SKM-1 (cell line): ENCODE measurements at regions not wholly inside any gene's neighbourhood (a gene's known extent, or its start where the extent isn't known, plus 50 kb on each side); places are given as distances from the start of the nearest gene placed in this dataset.

Experiments
- DNase-seq: peaks from one replicate; lab custom pipeline; 2025; ENCODE audit not compliant: unreplicated experiment; lab: John Stamatoyannopoulos, UW

DNA sequence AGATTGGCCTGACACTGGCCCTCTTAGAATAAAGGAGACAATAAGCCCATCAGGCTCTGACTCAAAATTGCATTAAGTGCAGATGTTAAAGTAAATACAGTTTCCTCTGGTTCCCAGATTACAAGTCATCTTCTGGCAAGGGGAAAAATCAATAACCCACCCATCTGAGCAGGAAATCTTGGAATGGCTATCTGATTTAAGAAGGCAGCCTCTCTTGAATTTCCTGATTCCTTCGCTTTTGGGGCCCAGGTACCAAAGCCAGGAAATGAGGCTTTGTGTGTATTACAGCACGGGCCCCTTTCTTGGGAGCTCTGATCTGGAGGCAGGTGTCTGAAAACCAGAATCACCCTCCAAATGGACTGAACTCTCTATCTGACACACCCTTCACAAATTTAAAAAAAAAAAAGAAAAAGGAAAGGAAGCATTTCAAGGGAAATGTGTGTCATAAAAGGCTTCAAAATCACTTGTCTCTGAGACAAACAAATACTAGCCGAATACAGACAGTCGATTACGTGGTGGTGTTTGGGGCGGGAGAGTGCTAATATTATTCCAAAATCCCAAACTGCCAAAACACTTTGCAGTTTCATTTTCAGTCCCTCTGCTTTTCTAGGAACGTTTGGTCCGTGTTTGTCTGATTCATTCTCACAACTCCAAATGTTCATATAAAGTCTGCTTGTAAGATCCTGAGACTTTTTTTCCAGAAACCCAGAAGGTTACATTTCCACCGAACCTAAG lies 240.9 kb upstream of the CAMK1G start:
- no peak for DNase-seq

DNA sequence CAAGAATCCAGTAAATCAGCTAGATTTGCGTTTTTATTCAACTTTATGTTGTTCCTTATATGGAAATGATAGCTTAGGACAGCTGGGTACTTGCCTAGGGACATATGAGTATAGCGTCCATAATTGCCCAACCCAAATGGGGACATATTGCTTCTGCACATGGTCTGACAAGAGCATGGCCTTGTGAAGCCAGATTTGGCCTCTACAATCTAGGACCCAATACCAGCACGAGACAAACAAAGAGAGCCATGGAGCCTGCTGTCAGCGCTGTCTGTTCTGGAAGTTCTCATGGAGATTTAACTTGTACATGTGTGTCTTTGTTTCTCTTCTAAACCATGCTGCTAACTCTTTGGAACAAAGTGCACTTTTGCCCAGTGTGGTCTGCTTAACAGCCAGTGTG lies 240.0 kb upstream of the CAMK1G start:
- no peak for DNase-seq

DNA sequence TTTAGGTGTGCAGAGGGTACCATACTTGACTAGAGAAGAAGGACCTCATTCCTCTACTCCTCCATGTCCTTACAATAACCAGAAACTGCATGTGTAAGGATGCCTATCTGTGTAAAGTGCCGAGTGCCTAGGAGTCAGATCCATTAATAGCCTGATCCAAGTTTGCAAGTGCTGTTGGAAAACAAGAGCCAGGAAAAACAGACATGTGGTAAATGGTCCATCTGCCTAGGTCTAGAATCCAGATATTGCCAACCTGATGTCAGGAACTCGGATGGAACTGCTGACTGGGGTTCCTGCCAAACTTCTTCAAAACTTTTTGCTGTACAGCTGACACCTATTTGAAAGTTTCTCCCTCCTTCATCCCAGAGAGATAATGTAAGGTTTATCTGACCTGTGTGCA lies 239.4 kb upstream of the CAMK1G start:
- DNase-seq, result no peak

DNA sequence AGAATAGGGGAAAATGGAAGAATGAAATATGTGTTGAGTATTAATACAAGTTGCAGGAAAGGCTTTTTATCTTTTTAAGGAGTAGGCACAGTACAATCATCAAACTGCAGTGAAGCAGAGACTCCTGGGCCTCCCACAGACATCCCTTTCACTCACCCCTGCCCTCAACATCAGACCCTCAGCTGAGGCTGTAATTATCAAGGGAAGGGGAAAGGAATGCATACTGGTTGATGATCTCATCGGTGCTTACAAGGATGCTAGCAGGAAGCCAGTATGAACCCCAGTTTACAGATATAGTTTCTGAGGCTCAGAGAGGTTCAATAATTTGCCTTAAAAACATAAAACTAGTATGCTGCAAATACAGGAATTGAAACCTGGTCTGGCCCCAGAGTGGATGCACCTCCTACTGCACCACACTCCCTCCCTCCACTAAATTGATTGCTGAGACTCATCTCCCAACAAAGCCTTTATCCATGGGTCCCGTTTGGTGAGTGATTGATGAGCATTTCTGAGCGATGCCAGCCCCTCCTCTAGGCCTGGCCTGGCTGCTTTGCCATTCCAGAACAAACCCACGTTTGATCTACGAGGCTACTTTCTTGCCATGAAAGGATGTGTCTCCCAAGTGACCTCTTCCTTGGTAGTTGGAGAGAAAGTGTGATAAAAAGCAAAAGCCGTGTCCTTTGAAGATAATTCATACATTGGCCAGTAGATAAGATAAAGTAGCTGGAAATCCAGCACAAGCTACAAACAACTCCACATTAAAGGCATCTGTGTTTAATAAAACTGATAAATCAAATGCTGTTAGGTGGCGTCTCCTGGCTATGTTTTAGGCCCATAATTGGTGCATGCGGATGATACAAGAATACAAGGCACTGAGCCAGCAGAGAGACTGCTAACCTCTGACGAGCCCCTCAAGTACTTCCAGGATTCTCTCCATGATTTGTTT lies 233.9 kb upstream of the CAMK1G start:
- DNase-seq, result no peak

DNA sequence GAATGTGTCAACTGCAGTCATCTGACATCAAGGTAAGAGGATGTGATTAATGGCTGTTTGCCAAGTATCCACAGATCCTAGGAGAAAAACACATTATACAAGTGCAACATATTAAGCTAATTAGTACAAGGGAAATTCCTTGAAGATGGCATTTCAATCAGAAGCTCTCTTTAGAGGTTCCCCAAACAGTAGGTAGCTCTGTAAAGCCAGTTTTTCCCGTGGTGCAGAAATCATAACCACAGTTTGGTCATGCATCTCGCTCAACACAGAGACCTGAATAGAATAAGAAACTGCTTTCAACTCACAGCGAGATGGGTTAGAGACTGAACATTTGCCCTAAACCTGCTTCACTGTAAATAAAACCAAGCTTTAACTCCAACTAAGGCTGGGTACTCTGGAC lies 230.5 kb upstream of the CAMK1G start:
- no peak for DNase-seq

DNA sequence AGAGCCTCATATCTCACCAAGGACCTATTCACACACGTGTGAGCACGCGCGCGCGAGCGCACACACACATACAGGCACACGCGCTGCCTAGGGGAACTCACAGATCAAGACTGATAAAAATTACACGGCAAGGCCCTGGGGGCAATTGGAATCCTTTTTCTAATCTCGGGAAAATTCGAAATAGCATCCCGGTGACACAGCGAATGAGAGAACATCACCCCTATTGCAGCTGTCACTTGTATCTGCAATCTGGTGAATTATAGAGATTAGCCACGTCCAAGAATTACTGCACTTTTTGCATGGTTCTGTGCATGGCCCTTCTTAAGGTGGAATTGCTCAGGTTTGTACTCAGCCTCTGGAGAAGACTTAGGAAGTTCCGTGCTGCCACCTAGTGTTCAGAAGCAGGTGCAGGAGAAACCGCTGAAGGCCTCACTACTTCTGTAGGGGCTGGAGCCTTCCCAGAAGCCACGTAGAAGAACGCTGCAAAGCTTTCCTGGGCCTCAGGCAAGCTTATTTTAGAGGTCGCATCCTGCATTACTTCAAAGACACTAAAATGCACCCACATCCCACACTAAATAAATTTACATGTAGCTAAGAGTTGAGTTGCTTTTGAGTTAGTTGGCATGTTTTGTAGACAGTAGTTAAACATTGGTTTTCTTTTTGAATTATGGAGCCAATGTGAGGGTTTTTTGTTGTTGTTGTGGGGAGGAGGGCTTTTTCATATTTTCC lies 229.2 kb upstream of the CAMK1G start:
- DNase-seq, result peak; percentile 84

DNA sequence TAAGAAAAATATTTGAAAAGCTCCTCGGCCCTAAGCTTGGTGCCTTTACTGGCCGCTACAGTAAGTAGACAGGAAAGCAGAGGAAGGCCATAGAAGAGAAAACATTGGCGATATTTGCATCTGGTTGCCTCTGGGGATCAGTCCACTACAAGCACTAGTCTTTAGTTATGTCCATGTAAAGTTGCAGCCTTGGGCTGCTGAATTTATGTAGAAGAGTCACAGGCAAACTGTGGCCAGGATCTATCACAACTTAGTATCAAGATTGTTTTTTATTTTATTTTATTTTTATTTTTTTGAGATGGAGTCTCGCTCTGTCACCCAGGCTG lies 228.7 kb upstream of the CAMK1G start:
- no peak for DNase-seq

DNA sequence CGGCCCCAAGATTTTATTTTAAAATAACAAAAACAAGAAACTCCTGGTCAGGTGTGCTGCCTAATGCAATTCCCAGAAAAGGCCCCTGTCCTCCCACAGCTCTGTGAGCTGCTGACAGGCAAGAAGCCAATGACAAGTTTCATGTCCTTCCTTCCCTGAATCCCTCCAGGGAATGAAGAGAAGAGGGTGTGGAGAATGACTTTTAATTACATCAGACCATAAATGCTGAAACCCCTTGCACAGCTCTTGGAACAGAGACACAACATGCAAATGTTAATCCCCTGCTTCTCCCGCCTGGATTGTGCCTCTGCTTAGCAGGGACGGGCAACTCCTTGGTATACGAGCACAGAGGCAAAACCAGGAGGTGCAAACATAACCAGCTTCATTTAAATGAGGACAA lies 228.1 kb upstream of the CAMK1G start:
- DNase-seq, result no peak

DNA sequence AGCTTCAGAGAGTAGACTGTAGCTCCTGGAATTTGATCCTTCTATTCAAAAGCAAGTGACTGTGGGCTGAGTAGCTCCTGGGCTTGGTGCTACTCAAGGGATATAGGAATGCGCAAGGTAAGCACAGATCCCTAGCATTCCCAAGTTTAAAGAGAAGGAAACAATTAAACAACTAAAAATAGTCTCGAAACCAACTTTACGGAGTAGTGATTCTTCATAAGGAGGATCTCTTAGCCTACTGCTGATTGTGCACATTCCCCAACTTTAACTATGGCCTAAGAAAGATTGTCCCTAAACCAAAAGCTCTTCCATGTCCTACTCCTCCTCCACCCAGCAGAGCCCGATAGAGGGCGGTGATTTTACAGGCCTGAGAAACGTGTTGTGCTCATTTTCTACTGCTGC lies 226.5 kb upstream of the CAMK1G start:
- no peak for DNase-seq

DNA sequence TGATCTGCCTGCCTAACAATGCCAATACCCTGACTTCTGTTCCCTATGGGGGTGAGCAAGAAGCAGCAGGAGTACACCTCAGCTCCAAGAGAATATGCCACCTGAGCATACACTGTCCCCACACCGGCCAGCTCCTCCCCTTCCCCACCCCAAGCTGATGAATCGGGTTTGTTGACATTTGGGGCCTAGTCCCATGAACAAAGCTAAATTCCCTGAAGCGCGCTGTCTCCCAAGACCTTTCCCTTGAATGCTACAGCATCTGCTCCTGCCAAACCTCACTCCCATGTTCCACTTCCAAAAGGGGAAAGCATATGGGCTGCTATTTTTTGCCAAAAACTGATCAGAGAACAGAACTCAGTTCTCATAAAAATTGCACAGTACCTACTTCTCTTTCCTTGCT lies 220.4 kb upstream of the CAMK1G start:
- DNase-seq, result no peak

DNA sequence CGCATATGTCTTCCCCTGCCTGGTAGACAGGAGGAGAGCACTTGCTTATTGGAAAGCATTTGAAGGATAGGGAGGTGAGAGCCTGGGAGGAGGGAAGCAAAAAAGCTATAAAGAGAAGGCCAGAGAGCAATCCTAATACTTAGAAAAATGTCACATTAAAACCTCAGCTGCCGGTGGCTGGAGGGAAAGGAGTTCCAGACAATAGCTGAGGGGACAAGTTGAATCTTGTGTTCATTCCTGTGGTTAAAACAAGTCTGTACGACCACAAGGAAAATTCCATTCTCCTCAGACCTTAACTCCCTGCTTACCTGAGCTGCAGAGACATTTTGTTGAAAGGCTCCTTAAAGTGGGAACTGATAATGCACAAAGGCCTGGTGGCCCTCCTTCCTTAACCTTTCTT lies 218.8 kb upstream of the CAMK1G start:
- DNase-seq, result no peak

DNA sequence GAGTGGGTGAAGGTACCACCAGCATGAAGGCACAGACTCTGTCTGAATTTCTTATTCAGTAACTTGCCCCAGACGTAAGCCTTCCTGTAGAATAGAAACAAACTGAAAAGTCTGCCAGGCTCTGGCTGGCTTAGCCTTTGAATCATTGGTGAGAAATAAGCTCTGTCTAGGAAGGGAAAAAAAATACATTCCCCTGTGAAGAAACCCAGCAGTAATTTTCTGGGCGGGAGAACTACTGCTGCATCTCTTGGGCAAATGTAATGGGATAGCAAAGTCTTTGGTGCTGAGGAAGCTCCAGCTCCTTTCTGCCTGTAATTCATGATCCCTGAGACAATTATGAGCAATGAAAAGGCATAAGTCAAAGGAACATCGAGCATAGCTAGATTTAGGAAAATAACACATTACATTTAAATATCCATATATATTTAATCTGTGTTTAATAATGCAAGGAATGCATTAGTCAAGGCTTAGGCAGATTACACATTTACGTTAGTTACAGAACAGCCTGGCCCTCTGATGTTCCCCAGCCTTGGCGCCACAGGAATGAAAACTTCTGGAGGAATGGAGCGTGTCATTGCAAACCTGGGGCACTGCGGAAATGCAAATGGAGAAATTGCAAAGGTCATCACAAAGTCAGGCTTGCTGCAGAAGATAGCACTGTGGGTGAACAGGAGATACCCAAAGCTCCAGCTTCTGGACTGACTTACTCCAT lies 216.3 kb upstream of the CAMK1G start:
- DNase-seq, result no peak

DNA sequence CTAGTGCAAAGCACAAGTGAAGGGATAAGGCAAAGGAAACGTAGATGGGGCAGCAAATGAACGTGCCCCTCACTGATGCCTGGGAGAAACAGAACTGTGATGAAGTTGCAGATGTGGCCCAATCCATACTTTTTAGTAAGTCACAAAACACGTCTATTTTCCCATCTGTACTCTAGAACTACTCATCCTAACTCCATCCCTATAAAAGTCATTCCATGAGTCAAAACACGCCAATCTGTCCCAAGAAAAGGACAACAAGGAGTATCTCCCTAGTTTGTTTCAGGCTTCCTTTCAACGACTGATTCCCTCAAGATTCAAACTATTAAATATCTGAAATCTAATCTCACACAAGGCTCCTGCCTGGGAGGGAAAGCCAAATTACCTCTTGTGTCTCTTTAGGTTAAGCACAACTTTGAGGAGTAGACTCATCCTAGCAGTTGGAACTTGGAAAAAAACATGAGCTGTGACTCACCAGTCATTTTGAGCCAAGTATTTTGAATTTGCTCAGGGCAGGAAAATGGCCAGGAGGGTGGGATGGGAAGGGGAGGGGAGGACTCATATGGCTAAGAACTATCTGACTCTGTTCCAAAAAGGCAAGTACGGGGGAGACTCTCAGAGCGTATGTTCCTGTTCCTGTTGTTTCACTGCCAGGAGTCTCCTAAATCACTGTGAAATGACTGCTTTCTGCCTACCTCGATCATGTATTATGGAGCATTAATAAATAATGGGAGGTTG lies 214.5 kb upstream of the CAMK1G start:
- DNase-seq, result no peak

DNA sequence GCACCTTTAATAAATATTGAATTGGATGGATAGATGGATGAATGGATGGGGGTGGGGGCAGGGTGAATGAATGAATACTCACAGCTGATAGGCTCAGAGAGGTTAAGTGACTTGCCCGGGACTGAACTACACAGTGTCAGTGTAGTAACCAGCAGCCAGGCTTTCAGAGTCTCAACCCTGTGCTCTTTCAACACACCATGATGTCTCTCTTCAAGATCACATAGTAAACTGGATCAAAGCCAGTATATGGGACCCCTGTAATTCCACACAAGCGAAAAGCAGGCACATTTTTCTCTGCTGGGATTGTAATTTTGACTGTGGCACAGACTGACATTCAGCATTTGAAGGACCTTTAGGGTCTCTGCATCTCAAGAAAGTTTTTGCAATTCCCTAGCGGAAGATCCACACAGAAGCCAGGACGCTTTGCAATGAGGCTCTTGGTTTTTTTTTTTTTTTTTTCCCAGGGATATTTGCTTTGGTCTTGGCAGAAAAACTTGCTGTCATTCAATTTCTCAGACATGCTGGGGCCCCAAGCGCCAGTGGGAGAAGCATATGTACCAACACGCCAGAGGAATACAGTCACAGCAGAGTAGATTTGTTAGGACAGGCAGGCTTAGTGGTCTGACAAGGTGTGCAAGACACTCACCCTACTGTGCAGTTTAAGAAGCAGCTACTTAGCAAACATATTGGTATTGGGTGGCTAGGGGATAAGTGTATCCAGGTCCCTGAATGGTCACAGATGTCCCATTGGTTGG lies 213.1 kb upstream of the CAMK1G start:
- no peak for DNase-seq

DNA sequence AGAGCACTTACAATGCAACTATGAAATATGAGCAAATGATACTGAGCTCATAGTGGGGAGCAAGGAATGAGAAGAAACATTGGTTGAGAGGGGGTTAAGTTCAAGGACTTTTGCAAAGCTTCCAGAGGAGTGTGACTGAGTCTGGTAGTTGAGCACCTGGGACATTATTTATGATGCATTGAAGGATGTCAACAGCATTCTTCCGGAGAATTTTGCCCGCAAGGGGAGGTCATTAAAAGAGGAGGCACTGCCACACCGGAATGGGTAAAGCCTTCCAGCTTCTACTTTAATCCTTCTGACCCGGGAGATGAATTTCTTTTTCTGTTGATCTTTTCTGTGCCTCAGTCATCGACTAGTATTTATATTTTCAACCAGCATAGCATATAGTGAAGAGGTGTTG lies 208.4 kb upstream of the CAMK1G start:
- DNase-seq, result no peak

DNA sequence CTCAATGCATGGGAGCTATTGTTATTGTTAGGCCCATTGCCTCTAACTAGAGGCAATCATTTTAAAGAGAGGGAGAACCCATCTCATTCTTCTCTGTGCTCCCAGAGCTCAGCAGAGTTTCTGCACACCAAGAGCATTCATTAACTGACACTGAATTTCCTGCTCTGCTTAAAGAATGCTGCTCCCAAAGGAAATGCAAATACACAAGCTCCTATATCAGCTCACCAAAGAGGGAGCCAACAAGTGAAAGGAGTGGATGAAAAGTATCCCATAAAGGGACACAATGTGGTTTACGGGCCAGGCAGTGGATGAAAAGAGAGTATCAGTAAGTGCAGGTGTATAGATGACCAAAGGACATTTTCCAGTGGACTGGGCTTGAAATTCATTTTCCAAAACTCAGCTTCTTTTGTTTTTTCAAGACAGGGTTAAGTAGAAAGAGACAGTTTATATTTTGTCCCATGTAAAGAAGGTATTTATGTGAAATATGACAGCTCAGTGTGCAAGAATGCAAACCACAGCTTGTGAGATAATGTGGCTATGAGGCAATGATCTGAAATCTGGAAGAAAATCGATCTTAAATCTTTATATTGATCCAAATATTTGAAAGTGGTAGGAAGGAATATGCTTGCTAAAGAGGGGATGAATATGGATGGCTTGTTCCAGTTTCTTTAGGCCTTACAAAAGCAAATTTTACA lies 207.7 kb upstream of the CAMK1G start:
- no peak for DNase-seq

DNA sequence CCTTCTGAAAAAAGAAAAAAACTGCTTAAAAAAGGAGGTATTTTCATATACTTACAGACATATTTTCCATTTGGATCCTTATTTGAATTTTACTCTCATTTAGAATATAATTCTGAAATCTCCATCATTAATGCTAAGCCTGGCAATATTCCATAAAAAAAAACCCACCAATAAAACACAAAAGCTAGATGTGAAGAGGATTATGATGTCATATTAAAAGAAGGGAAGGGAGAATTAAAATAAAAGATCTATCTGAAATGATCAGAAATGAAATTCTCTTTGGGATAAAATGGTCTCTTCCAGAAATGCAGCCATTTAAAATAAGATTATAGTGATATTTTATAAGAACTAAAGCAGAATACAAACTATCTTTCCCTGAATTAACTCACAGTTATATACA lies 206.7 kb upstream of the CAMK1G start:
- no peak for DNase-seq

DNA sequence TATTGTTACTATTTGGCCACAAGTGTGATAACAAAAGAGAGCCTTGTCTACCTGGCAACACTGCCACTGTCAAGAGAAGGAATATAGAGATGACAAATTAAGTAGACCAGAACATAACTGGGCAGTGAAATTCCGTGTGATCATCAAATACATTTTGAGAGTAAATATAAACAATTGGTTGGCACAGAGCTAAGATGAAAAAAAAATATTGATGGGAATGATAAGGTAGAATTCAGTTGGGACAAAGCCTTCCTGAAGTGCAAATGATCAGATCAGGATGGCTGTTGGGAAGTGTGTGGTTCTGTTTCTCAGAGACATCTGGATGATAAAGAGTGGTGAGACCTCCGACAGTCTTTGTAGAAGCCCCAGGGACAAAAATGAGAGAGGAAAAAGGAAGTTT lies 205.5 kb upstream of the CAMK1G start:
- no peak for DNase-seq

DNA sequence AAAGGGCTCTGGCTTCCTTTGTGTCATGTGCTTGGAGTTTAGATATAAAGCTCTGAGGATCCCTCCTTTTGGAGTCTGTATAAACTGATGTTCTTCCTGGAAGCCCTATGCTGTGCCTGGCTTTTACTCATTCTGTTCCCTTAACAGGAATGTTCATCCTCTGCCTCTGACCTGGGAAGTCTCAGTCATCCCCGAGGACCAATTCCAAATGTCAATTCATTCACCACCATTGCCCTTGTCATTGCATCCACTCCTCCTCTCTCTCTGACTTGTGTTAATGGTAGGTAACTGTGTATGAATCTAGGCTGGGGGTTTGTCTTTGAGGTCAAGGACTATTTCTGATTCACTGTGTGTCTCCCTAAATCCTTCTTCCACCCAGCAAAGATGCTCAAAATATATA lies 204.2 kb upstream of the CAMK1G start:
- no peak for DNase-seq
